Hematopoietic multipotent progenitor cell treated with erythropoietin and hydrocortisone succinate and interleukin-3 and kit ligand, for 17 days (in vitro differentiated cells): ENCODE measurements at regions not wholly inside any gene's neighbourhood (a gene's known extent, or its start where the extent isn't known, plus 50 kb on each side); places are given as distances from the start of the nearest gene placed in this dataset.

Experiments
- DNase-seq: peaks from one replicate; pipeline ENCODE4 v3.0.0-alpha.2; 2015; ENCODE audit warnings: low spot score

DNA sequence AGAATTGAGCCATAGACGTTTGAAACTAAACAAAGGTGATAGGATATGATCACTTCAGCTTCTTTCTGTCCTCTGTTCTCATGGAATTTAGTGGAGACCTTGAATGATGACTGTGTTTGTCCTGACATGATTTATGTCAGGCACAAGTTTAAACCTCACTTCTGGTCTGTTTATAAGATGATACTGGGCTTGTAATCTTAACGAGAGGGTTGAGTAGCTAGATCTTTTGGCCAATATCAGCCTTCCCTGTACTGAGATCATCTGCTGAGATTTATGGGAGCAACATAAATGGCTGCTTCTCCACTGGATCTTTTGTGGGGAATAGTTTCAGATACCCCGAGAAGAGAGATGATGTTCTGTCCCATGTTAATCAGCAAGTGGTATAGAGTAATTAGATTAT, 121.8 kb upstream of the OBI1 start:
- no peak for DNase-seq

DNA sequence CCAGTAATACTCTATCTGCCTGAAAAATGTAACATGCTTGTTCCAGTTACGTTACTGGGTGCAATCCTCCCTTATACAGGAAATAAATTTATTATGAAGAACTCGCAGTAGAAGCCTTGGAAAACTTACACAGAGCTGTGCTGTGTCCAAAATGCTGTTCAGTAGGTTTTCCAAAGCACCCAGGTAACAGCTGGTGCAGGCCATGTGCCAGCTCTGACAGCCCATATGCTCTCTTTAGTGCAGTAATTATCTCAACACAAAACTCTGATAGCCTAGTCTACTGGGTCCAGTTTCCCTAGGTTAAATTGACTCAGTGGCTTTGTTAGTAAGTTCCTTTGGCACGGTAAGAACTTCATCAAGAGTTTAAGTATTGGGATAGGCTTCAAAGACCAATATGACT, 120.7 kb upstream of the OBI1 start:
- no peak for DNase-seq

DNA sequence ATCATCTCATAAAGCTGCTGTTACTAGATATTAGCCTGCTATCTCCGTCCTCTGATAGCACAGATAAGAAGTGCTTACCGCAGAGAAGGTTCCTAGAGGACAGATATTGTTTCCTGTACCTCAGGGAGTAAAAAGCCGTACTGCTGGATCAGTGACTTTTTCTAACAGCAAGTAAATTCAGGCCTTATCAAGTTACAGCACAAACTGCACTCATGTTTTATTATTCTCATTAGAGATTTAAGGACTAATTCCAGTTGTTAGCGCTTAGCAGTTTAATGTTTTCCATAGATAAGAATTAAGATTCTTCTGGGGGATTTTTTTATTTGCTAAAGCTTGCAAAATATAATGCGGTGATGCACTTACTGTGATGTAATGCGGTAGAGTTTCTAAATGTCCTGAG, 119.0 kb upstream of the OBI1 start:
- no peak for DNase-seq

DNA sequence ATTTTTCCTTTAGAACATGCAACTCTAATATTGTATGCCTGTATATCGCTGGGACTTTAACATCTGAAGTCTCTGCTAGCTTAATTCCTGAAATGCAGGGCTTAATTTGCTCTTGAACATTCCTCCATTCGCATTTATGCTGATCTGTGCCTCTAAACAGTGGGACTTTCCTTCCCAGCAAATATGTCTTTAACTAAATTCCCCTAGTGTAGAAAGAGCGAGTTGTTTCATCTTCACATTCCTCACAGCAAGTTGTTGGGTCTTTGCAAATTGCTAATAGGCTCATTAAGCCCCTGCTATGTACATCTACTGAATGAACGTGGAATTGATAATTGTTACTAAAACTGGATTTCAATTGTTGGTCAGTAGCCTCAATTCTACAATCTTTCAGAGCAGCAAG, 118.4 kb upstream of the OBI1 start:
- DNase-seq, result no peak

DNA sequence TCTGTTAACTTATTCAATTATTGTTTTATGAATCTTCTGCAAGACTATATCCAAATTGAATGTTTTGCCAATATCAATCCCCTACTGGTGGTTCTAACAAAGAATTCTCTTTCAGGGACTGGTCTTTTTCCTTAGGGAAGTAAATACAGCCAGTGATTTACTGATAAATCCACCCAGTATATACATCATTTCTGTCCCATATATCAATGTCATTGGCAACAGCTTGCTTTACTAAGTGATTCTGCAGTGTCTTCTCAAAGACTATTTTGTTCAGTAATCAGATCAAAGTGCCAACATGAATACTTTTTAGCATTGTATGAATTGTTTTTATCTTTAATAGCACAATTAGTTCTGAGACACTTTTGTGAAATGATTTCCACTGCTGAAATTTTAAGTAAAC, 114.0 kb upstream of the OBI1 start:
- DNase-seq, result no peak

DNA sequence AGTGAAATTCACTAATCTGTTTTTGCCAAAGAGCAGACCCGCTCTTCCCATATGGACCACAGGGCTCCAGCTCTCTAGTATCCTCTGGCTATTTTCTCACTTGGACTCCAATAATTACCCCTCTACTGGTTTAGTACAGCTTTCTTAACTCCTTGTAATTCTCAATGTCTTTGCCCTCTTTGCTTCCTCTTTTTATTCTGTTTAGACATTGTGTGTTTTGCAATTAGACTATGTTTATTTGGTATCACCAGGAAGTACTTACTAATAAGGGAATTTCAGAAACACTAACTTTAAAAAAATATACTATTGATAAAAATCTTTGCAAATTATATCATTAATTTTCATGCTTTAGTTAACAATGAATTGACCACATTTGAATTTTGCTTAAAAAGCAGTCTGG, 111.6 kb upstream of the OBI1 start:
- DNase-seq, result no peak

DNA sequence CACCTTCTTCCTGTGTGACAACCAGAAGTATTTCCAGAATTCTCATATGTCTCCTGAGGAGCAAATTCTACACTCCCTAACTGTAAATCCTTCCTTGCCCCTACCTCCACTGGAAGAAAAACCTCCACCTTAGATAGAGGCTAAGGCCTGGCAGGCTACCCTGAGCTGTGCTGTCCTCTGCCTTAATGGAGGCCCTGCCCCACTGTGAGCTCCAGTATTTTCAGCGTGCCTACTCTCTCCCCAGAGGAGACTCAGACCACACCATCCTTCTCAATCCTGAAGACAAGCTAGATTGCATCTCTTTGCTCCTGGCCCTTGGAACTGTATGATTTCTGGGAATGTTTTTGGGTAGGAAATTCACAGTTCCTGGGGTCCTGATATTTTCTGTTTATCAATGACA, 110.0 kb upstream of the OBI1 start:
- no peak for DNase-seq

DNA sequence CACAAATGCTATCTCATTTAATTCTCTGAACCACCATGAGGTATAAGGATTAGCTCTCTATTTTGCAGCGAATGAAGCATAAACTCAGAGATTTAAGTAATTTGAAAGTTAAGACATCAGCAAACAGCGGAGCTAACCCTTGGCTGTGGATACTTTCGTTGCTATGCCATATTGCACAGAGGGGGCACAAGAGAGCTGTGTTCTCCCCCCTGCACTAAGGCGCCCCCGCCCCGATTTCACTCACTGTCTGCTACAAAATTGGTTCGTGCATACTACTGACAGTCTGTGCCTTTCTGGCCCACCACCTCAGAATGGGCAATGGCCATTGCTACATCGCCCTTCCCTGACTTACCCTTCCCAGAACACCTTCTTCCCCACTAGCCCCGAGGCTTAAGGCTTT, 105.7 kb upstream of the OBI1 start:
- DNase-seq, result no peak

DNA sequence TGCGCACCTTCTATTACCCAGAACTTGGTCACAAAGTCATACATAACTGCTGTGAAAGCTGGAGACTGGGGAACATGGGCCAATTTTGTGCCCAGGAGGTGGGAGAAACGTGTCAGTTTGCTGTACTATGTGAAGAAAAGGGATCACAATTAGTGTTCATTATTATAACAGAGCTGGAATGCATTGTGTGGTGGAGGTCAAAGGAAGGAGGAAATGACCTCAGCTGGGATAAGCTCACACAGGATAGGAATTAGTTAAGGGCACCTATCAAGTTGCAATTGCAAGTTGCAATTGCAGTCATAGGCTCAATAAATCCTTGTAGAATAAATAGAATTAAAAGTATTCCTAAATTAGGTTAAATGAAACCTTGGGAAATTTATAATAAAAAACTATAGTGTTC, 103.9 kb upstream of the OBI1 start:
- no peak for DNase-seq

DNA sequence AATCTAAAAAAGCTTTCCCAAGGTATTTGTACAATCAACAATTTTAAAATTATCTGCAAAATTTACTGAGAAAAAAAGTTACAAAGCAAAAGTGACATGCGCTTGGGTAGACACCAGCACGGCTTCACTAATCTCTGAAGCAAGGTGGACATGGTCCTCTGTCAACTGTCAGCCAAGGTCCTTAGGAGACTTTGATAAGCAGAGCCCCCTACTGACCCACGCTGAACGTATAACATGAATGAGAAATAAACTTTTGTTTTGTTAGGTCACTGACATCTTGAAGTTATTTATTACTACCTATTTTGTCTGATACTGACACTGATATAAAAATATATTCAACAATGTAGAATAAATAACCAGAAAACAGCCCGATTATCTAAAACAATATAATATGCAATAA, 100.7 kb upstream of the OBI1 start:
- no peak for DNase-seq

DNA sequence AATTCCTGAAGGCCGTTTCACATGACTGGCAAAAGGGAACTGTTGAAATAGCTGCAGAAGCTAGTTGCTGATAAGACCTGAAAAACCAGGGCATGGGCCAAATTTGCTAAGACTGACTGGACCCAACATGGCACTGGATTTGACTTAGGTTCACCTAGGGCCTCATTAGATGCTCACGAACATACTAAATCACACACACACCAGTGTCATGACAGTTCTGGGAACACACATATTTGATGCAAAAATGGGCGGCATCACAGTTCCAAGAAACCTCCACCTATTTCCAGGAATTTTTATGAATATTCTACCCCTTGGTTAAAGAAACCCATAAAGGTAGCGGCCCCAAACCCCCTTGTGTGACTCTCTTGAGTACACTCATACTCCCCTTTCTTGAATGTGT, 99.6 kb upstream of the OBI1 start:
- DNase-seq, result no peak

DNA sequence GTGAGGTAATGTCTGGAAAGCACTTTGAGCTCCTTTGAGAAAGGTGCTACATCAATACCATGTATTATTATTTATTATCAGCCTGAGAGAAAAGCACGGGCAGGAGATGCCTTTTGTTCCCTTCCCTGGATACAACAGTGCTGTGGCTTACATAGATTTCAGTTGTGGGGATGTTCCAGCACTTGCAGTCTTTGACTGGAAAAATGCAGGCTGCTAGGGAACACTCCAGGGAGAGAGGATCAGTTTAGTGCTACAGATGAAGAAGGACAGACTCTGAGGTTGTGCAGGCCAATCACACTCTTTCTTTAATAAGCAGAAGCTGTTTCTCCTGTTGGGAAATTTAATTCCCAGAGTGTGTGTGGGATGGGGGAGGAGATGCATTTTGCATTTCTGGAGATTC, 94.5 kb upstream of the OBI1 start:
- no peak for DNase-seq

DNA sequence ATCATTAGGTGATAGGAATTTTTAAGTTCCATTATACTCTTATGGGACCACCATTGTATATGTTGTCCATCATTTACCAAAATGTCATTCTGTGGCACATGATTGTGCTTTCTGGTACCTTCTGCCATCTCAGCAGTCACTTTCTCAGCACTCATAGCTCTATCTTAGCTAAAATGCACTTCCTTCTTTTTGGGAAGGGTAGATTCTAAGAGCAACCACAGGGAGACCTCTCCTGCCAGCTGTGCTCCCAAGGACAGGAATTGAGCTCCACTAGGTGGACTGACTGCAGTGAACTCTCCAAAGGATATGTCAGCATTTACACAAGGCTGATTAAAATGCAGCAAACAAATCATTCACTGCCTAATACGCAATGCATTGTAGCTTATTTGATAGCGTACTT, 91.8 kb upstream of the OBI1 start:
- DNase-seq, result no peak

DNA sequence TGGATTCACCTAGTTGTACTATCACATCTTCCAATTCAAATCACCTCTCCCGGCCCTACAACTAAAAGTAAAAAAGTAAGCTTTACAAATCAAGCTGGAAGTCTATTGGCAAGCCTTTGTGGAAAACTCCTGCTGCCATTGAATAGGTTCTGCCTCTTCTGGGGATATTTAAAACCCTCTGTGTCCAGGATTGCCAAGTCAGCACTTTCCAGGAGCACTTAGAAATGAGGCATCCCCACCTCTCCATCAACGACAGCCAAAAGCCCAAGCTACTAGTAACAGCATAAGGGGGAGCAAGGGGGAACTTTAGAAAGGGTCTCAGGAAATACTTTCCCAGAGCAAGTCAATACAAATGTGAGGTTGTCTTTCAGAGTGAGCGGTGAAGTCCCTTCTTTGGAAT, 85.0 kb upstream of the OBI1 start:
- no peak for DNase-seq

DNA sequence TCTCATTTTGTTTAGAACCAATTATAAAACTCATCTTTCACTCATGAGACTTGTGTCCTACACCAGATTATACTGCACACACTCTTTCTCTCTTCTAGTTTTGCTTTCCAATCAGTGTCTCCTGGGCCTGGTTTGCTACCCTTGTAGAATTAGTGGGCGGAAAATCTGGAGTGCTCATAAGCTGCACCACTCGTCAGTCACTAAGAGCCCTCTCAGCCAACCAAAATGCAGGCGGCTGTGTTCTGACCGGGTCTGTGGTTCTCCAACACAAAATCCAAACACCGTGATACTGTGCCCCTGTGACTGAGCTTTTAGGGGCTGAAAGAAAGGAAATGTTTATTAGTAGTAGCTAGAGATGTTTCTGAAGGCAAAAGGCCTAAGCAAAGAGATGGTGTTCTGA, 83.7 kb upstream of the OBI1 start:
- DNase-seq, result no peak

DNA sequence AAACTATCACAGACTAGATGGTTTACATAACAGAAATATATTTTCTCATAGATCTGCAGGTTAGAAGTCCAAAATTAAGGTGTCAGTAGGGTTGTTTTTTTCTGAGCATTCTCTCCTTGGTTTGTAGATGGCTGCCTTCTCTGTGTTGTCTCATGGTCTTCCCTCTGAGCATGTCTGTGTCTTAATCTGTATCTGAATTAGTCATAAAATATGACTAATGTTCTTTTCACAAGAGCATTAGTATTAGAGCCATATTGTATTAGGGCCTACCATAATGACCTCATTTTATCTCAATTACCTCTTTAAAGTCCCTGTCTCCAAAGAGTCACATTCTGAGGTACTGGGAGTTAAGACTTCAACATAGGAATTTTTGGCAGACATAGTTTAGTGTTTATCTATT, 77.2 kb upstream of the OBI1 start:
- no peak for DNase-seq

DNA sequence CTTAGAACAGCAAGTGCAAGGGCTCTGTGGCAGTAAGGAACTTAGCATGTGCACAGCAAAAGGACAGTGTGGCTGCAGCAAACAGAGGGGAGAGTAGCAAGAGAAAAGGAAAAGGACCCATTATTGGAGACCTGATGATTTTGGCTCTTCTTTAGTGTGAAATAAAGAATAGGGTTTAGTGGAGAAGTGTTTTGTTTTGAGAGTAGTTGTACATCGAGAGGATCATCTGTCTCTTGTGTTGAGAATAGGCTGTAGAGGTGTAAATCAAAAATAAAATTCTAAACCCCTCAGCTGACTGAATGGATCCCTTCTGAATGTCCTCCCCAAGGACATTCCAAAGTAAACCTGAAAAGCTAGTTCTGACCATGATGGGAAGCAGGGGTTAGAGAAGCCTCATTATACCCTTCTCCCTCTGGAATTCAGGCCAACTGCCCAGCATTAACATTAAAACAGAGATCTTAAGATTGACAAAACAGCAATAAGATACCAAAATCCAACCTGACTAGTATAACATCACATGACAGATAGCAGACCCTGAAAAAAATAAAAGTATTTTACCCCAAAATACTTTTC, 73.6 kb upstream of the OBI1 start:
- DNase-seq, result no peak

DNA sequence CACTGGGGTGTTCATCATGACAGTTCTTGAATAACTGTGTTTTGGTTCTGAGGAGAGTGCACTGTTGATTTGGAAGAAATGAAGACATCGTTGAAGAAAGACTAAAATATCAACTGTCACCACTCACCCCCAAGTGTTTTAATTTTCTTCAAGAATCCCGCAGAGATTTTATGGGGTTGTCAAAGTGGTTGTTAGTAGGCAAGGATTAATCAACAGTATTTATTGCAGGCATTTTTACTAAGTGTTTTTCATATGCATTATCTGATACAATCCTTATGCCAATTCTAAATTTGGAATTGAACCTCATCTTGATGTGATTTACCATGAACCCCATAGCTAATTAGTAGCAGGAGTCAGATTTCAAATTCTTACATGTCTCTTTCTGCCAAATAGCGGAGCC, 63.7 kb upstream of the OBI1 start:
- no peak for DNase-seq

DNA sequence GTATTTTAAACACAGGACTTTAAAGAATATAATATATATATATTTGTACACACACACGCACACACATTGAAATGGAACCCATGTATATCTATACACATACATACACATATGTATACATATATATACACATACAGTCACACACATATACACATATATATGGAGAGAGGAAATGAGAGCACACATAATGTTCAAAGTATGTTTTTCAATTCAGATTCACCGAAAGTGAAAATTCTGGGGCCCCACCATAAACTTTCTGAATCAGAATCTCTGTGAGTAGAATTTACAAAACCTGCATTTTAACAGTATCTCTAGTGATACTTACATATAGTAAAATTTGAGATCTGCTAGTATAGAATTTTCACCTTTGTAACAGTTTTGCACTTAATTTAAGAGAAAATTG, 60.4 kb upstream of the OBI1 start:
- no peak for DNase-seq

DNA sequence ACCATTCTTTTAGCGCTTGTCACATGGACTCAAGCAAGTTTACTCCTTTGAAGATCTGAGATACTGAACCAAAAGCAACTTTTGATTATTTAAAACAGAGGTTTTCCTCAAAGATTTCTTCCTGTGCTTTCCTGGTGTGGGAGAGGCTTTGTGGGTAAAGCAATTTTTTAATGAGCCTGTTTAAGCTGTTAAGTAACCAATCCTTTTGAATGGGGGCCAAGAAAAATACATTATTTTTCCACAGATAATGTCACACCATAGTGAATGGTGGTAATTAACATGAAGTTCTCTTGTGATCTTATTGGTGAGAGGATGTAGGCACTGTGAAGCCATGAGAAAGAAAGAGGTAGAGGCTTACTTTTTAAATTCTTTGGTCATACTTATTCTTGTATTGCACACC, 55.8 kb upstream of the OBI1 start:
- DNase-seq, result no peak

DNA sequence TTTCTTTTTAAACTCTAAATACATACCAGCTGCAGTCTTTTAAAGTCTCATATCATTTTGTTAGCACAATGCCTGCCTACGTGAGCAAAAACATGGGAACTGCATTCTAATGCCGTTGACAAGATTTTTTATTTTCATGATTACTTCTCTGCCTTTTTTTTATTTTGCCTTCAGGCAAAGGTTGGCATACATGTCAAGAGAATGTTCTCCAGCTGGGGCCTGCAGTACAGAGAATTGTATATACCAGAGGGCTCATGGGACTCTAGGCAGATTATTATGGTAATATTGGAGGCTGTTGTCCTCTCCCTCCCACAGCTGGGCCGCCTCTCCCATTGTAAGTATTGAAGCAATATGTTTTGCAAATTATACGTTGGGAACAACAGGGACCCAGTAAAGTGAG, 53.9 kb upstream of the OBI1 start:
- DNase-seq, result no peak

DNA sequence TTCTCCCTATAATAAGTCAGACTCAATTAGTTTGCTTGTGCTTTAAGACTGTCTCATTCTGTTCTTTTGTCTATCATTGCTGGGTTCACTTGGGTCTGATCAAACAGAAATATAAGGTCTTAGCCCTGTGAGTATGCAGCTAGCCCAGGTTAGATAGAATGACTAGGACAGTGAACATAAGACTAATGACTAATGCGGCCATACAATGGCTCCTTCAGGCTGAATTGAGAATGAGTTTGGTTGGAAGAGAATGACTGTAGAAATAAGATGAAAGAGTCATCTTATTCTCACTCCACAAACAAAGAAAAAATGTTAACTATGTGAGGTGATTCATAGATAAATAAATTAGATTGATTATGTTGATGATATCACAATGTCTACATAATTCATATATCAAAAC, 50.1 kb upstream of the OBI1 start:
- DNase-seq, result no peak
